ENCODE measurements at regions not wholly inside any gene's neighbourhood (a gene's known extent, or its start where the extent isn't known, plus 50 kb on each side); places are given as distances from the start of the nearest gene placed in this dataset.

DNA sequence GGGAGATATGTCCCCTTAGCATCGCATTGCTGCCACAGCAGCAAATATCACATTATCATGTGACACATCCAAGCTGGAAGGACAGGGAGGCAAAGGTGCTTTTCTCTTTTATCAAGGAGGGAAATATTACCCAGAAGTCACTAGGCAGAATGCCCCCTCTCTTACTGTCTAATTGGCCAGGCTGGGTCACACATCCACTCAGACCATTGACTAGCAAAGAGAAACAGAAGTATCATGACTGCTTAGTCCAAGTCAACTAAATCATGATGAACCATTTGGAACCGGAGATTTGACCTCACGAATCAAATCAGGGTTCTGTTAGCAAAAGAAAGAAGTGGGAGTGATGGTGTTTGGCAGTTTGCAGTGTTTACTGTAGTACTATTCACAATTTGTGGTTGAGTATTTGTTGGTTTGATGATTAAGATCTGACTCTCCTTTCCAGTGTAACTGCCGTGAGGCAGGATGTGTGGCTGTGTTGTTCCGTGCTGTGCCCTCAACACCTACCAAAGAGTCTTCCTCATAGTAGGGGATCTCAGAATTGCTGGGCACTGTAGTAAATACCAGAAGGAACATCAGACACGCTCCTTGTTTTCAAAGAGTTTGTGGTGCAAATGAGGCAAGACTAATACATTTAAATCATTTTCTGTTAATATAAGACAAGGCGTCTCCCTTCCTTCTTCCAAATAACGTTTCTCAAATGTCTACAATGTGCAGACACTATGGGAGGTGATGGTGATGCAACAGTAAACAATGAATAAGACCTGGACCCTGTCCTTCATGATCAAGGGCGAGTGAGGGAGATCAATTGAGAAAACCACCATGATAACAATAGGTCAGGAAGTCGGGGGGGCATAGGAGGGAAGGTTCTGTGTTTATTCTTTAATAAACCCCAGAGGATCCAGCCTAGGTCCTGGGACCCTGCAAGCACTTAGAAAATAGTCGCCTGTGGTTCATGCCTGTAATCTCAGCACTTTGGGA, 194.4 kb upstream of the CRY1 start:
- Histone ChIP-seq H3K9me2 (replicated peaks; ENCODE audit: insufficient read depth, low read length) (no peaks in the 10 kb centered on the region), H2AFZ (ENCODE audit: low read depth, low read length, severe bottlenecking) (no peak overlapping the region), H3F3A (ENCODE audit: insufficient read depth) (no peaks in the 10 kb centered on the region), H3K27ac (ENCODE audit: low read depth, low read length) (no peak overlapping the region), H3K27me3 (ENCODE audit: low read length) (no peaks in the 10 kb centered on the region), H3K79me2 (ENCODE audit: insufficient read depth, low read length) (no peaks in the 10 kb centered on the region), H3K36me3 (ENCODE audit: low read length) (no peaks in the 10 kb centered on the region), H3K4me3 (ENCODE audit: insufficient read depth, low read length, poor library complexity, severe bottlenecking) (no peak overlapping the region), H3K9ac (ENCODE audit: low read length) (no peak overlapping the region), H3K9me3 (ENCODE audit: insufficient read depth, low read length) (no peaks in the 10 kb centered on the region), H3K4me2 (ENCODE audit: low read depth, low read length, poor library complexity, severe bottlenecking) (no peak overlapping the region), H4K20me1 (ENCODE audit: low read depth, low read length) (no peaks in the 10 kb centered on the region)
- TF ChIP-seq, protein P1, sequence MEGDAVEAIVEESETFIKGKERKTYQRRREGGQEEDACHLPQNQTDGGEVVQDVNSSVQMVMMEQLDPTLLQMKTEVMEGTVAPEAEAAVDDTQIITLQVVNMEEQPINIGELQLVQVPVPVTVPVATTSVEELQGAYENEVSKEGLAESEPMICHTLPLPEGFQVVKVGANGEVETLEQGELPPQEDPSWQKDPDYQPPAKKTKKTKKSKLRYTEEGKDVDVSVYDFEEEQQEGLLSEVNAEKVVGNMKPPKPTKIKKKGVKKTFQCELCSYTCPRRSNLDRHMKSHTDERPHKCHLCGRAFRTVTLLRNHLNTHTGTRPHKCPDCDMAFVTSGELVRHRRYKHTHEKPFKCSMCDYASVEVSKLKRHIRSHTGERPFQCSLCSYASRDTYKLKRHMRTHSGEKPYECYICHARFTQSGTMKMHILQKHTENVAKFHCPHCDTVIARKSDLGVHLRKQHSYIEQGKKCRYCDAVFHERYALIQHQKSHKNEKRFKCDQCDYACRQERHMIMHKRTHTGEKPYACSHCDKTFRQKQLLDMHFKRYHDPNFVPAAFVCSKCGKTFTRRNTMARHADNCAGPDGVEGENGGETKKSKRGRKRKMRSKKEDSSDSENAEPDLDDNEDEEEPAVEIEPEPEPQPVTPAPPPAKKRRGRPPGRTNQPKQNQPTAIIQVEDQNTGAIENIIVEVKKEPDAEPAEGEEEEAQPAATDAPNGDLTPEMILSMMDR (IDR thresholded peaks at IDR 0.05; ENCODE audit: insufficient read depth, low read length, poor library complexity, severe bottlenecking) = no peak
- no peak for TF ChIP-seq EZH2phosphoT487 (conservative IDR thresholded peaks at IDR 0.05; ENCODE audit: low read length)

DNA sequence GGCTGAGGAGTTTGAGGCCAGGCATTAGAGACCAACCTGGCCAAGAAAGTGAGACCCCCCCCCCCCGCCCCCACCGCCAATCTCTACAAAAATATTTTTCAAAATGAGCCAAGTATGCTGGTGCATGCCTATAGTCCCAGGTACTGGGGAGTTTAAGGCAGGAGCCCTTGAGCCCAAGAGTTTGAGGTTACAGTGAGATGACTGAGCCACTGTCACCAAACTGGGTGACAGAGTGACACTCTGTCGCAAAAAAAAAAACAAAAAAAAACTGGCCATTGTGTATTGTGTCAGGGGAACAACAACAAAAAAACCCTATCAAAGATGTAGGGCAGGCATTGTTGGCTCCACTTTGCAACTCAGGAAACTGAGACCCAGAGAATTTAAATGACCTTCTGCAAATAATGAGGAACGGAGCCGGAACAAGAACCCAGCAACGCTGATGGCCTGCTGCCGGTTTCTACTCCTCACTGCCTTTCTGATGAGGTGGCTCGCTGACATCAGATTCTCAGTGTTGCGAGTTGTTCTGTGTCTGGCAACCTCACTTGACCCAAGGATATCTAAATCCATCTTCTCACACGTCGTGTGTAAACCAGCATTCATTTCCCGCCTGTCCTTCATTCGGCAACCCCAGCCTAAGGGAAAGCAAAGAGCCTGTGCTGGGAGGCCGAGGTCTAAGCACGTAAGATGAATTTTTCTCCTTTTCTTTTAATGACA, 195.2 kb upstream of the CRY1 start:
- no peak overlapping the region for H3K4me3 ChIP-seq (ENCODE audit: insufficient read depth, low read length, poor library complexity, severe bottlenecking)
- no peaks in the 10 kb centered on the region for H3K9me3 ChIP-seq (ENCODE audit: insufficient read depth, low read length)
- H3F3A ChIP-seq (ENCODE audit: insufficient read depth) = no peaks in the 10 kb centered on the region
- H3K4me2 ChIP-seq (ENCODE audit: low read depth, low read length, poor library complexity, severe bottlenecking) = no peak overlapping the region
- H3K36me3 ChIP-seq (ENCODE audit: low read length) = no peaks in the 10 kb centered on the region
- H4K20me1 ChIP-seq (ENCODE audit: low read depth, low read length) = no peaks in the 10 kb centered on the region
- no peak overlapping the region for H2AFZ ChIP-seq (ENCODE audit: low read depth, low read length, severe bottlenecking)
- H3K79me2 ChIP-seq (ENCODE audit: insufficient read depth, low read length) = no peaks in the 10 kb centered on the region
- no peak overlapping the region for H3K9ac ChIP-seq (ENCODE audit: low read length)
- no peak for TF ChIP-seq EZH2phosphoT487 (conservative IDR thresholded peaks at IDR 0.05; ENCODE audit: low read length)
- TF ChIP-seq, protein P1 (IDR thresholded peaks at IDR 0.05; ENCODE audit: insufficient read depth, low read length, poor library complexity, severe bottlenecking) = no peak
- H3K9me2 ChIP-seq (replicated peaks; ENCODE audit: insufficient read depth, low read length) = no peaks in the 10 kb centered on the region
- H3K27ac ChIP-seq (ENCODE audit: low read depth, low read length) = no peak overlapping the region
- no peaks in the 10 kb centered on the region for H3K27me3 ChIP-seq (ENCODE audit: low read length)

DNA sequence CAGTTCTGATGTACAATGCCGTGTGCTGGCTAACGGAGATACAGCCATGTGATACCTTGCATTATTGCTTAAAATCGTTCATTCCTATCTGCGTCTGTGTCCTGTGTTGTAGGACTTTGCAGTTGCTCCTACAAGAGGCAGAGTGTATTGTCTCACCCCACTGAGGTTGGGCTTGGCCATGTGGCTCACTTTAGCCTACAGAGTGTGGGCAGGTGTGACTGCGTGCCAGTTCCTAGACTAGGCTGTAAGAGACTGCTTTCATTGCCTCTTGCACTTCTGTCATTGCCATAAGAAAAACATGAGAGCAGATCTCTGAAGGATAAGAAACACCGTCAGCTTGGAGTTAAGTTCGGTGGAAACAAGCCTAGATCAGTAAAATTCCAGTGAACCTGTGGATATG, 197.7 kb upstream of the CRY1 start:
- H3K9ac ChIP-seq (ENCODE audit: low read length) = no peak overlapping the region

More for the DNA sequence above, 197.7 kb upstream of the CRY1 start:
- Histone ChIP-seq H3F3A (ENCODE audit: insufficient read depth) (no peaks in the 10 kb centered on the region), H3K4me2 (ENCODE audit: low read depth, low read length, poor library complexity, severe bottlenecking) (no peak overlapping the region), H3K36me3 (ENCODE audit: low read length) (no peaks in the 10 kb centered on the region), H3K9me3 (ENCODE audit: insufficient read depth, low read length) (no peaks in the 10 kb centered on the region), H2AFZ (ENCODE audit: low read depth, low read length, severe bottlenecking) (no peak overlapping the region), H3K9me2 (replicated peaks; ENCODE audit: insufficient read depth, low read length) (no peaks in the 10 kb centered on the region), H3K4me3 (ENCODE audit: insufficient read depth, low read length, poor library complexity, severe bottlenecking) (no peak overlapping the region), H3K27me3 (ENCODE audit: low read length) (no peaks in the 10 kb centered on the region), H3K79me2 (ENCODE audit: insufficient read depth, low read length) (no peaks in the 10 kb centered on the region), H3K27ac (ENCODE audit: low read depth, low read length) (no peak overlapping the region), H4K20me1 (ENCODE audit: low read depth, low read length) (no peaks in the 10 kb centered on the region)
- no peak for TF ChIP-seq EZH2phosphoT487 (conservative IDR thresholded peaks at IDR 0.05; ENCODE audit: low read length)
- TF ChIP-seq, protein P1 (IDR thresholded peaks at IDR 0.05; ENCODE audit: insufficient read depth, low read length, poor library complexity, severe bottlenecking) = no peak

All from SU-DHL-6 (cell line).